GM21360 (cell line): ENCODE measurements at regions not wholly inside any gene's neighbourhood (a gene's known extent, or its start where the extent isn't known, plus 50 kb on each side); places are given as distances from the start of the nearest gene placed in this dataset.
"Not testable (repeated sequence)": the region's sequence is repeated elsewhere in the genome, so short reads cannot be mapped to it uniquely, and the experiment has no call there.

Experiments
- ATAC-seq: cut with Tn5 transposase; IDR thresholded peaks from one replicate; pipeline ENCODE4 v1.9.1; 2021; ENCODE audit warnings: mild to moderate bottlenecking, moderate library complexity; ENCODE audit not compliant: unreplicated experiment

GRCh38 chr6:137707038-137707589 lies 159.9 kb upstream of the TNFAIP3 start:
- ATAC-seq = no peak

- peak; percentile 74 for ATAC-seq
Measured at GRCh38 chr6:137707590-137708360, 159.3 kb upstream of the TNFAIP3 start.

DNA sequence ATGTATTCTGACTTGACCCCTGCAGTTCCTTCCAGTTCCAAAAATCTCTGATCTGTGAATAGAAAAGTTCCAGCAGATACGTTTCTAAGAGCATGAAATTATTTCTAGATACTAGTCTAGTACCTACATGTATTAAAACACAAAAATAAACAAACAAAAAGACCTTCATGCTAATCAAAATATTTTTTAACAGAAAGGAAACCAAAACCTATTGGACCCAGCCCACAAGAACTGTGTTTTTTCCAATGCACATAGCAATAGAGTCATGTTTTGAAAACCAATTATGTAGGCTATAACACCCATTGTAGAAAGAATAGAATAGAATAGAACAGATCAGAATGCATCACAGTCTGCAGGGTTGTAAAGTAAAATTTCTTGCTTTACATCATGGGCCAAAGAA lies 158.6 kb upstream of the TNFAIP3 start:
- no peak for ATAC-seq

- no peak for ATAC-seq
Measured at GRCh38 chr6:137709424-137710236, 157.4 kb upstream of the TNFAIP3 start.

DNA sequence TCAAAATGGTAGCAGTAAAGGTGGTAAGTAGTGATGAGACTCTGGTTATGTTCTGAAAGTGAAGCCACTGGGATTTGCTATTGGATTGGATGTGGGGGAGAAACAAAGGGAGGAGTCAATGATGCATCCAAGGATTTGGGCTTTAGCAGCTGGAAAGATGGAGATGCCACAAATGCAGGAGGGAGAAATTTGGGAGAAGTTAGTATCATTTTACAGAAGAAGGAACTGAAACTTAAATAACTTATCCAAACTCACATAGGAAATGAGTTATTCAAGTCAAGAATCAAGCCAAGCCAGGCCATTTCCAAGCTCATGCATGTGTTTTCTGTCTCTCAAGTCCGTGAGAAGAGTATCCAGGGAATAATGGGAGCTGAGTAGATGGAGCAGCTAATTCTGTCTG lies 155.1 kb upstream of the TNFAIP3 start:
- no peak for ATAC-seq

DNA sequence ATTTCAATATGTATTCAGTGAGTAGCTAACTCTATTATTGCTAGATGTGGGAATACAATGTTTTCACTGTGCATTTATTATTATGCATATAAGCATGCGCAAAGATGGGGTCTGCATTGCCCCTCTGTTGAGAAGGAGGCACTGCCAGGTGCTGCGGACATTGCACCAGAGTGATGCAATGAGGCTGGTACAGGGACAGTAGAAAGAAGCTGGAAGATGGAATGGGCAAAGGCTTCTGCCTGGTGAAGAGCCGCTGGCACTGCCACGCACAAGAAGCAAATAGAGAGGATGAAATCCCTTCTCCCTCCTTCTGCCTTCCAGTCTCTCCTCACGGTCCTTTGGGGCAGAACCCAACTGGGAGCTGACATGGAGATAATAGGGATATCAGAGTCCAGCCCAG lies 154.5 kb upstream of the TNFAIP3 start:
- no peak for ATAC-seq

DNA sequence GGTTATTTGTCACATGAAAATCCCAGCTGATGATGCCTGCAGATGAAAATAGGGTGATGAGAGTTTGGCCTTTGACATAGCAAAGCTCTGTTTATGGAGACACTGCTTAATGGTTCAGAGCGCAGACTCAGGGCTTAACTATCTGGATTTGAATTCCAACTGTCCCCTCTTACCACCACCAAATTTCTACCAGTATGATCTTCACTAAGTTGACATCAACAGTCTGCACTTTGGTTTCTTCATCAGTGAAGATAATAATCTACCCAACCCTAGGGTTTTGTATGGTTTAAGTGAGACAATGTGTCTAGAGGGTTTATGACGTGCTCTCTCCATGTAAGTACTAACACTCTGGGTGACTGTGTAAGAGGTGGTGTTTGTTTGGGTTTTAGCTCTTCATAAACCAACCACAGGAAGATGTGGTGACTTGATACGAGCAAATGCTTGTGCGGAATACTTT lies 151.4 kb upstream of the TNFAIP3 start:
- ATAC-seq = no peak

DNA sequence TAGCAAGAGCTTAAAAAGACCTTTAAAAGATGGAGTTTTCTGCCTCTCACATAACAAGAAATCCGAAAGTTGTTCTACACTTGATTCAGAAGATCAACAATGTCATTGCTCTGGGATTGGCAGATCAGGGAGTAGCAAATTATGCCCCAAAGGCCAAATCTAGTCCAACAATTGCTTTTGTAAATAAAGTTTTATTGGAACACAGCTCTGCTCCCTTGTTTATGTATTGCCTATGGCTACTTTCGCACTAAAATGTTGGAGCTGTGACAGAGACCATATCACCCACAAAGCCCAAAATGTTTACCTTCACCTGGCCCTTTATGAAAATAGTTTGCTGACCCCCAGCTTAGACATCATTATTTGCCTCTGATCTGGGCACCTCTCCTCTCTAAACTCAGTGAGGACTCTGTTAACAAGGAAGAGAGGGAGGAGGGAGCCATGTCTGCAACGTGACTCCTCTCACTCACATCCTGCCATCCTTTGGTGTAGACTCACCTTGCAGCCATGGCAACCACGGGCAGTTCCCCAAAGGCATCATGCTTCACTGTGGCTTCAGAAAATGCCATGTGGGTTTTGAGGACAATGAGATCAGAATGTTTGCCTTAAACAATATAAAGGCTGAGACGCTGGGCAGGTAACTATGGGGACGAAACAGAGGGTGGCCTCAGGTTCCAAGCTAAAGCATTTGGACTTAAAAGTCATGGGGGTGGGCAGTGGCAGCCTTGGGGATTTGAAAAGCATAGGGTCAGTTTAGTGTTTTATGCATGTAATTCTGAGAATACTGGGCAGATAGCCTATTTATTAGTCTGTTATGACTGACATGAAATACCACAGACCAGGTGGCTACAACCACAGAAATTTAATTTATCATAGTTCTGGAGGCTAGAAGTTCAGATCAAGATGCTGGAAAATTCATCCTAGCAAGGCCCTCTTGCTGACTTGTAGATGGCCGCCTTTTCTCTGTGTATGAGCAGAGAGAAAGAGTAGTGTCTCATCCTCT lies 149.7 kb upstream of the TNFAIP3 start:
- no peak for ATAC-seq

DNA sequence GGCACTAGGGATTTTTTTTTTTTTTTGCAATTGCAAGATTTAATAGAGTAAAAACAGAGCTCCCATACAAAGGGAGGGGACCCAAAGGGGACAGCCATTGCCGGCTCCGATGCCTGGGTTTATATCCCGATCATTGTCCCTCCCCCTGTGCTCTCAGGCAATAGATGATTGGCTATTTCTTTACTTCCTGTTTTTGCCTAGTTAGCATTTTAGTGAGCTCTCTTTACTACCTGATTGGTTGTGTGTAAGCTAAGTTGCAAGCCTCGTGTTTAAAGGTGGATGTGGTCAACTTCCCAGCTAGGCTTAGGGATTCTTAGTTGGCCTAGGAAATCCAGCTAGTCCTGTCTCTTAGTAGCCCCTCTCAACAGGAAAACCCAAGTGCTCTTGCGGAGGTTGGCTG lies 148.2 kb upstream of the TNFAIP3 start:
- ATAC-seq = not testable (repeated sequence)

GRCh38 chr6:137722749-137723272 lies 144.2 kb upstream of the TNFAIP3 start:
- ATAC-seq = no peak

GRCh38 chr6:137723273-137724017 lies 143.6 kb upstream of the TNFAIP3 start:
- no peak for ATAC-seq

GRCh38 chr6:137724018-137724403 lies 143.0 kb upstream of the TNFAIP3 start:
- ATAC-seq = no peak

DNA sequence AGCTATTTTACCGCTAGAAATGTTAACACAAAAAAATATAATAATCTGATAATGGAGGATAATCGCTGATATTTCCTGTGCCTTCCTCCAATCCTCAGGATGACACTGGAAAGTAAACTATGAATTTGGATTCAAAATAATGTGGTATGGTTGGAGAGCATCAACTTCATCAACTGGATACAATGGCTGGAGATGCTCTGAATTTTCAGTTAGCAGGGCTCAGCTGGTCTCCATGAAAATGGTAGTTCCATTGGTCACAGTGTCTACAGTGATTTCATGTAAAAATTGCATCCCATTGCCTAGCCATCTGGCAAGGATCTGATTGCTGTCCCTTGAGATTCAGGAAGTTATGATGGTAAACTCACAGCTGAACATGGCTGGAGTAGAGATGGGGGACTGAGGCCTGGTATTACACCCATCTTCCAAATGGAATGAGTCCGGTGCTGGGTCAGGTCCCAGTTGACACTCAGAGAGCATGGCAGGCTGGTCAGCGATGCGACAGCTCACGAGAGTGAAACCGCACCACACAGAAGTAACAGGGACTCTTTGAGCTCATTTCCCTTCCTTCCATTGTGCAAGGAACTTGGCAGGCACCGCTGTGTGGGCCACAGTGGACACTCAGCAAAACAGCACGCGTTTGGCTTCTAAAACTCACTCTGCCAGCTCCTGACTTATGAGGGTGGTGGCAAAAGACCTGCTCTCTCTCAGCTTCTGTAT lies 142.4 kb upstream of the TNFAIP3 start:
- no peak for ATAC-seq

DNA sequence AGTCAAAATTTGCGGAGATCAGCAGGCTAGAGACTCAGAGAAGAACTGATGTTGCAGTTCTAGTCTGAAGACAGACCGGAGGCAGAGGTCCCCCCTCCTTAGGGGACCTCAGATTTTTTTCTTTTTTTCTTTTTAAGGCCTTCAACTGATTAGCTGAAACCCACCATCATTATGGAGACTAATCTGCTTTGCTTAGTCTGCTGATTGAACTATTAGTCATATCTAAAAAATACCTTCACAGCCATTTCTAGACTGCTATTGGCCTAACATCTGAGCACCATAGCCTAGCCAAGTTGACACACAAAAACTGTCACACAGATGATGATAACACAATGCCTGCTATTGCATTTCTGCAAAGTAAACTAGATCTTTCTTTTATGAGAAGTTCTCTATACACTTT lies 141.1 kb upstream of the TNFAIP3 start:
- no peak for ATAC-seq

- ATAC-seq = no peak
Measured at GRCh38 chr6:137726582-137726981, 140.5 kb upstream of the TNFAIP3 start.

DNA sequence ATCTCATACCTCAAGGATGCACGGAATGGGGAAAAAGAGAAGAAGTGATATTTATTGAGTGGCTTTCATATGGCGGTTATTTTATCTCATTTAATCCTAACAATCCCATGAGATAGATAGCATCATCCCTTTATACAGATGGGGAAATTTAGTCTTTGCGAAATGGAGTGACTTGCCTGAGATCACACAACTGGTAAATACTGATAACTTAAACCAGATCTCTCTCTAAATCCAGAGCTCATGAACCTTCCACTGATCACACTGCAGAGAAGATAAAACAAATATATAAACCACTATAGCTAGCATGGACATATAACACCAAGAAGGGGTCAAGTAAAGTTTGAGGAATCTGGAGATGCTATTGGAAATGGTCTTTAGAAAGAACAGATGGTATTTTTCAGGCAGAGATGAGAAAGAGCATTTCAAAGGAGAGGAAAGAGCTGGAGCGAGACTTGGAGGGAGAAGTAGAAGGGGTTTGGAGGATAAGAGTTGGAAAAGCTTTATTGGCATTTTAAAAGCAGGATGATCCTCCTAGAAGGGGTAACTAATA lies 139.8 kb upstream of the TNFAIP3 start:
- no peak for ATAC-seq

DNA sequence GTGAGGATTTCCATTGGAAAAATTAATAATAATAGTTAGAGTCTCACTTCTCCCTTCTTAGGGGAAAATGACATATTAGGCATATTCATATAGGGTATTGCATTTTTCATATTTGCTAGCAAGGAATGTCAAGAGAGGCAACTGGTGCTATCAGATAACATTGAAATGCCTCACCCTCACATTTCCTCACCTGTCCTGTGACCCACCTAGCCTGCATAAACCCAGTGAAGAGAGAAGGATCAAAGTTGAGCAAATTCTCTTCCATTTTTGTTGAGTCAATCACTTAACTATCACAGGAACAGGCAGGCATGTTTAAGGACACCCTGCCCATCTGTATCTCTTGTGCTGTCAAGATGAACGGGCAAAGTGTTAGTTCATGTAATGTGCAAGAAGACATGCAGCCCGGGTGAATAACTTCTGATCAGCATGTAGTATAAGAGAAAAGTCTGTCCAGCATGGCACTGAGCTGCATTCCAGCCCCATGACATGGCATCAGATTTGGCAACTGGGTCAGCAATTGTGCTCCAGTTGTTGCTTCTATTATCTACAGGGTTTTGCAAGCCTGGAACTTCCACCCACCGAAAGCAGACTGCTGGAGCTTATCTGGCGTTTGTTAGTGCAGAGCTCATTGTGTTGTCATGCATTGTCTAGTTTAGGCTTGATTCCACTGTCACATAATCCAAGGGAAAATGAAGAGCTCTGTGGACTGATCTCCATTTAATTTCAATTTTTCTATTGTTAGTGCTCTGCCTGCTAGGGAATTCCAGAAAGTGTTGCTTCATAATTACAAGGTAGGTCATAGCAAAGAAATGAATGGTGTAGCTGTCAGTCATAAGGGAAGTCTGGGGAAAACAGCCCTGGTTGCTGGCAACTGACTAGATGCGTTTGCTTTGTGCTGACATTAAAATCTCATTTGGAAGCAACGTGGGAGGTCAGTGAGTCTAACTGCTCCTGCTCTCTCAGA lies 138.4 kb upstream of the TNFAIP3 start:
- no peak for ATAC-seq
